Hepatocyte (in vitro differentiated cells): ENCODE measurements at regions not wholly inside any gene's neighbourhood (a gene's known extent, or its start where the extent isn't known, plus 50 kb on each side); places are given as distances from the start of the nearest gene placed in this dataset.
"Not testable (repeated sequence)": the region's sequence is repeated elsewhere in the genome, so short reads cannot be mapped to it uniquely, and the experiment has no call there.

Experiments used
- EZH2 ChIP-seq: fragments of 200-600 bp; sonication (generic); IDR thresholded peaks from 2 replicates; pipeline ENCODE4 v1.6.1; 2016; ENCODE audit warnings: antibody characterized with exemption, mild to moderate bottlenecking, borderline replicate concordance
- EZH2phosphoT487 ChIP-seq: fragments of 200-600 bp; sonication (generic); IDR thresholded peaks from one replicate; pipeline ENCODE4 v1.6.1; 2018; ENCODE audit warnings: antibody characterized with exemption, mild to moderate bottlenecking, low read depth, moderate library complexity; ENCODE audit not compliant: unreplicated experiment, severe bottlenecking
- TF ChIP-seq, protein P1 (sequence below): fragments of 200-600 bp; sonication (generic); IDR thresholded peaks from 2 replicates; pipeline ENCODE4 v1.5.1; 2016; ENCODE audit warnings: antibody characterized with exemption, mild to moderate bottlenecking; ENCODE audit not compliant: poor library complexity

DNA sequence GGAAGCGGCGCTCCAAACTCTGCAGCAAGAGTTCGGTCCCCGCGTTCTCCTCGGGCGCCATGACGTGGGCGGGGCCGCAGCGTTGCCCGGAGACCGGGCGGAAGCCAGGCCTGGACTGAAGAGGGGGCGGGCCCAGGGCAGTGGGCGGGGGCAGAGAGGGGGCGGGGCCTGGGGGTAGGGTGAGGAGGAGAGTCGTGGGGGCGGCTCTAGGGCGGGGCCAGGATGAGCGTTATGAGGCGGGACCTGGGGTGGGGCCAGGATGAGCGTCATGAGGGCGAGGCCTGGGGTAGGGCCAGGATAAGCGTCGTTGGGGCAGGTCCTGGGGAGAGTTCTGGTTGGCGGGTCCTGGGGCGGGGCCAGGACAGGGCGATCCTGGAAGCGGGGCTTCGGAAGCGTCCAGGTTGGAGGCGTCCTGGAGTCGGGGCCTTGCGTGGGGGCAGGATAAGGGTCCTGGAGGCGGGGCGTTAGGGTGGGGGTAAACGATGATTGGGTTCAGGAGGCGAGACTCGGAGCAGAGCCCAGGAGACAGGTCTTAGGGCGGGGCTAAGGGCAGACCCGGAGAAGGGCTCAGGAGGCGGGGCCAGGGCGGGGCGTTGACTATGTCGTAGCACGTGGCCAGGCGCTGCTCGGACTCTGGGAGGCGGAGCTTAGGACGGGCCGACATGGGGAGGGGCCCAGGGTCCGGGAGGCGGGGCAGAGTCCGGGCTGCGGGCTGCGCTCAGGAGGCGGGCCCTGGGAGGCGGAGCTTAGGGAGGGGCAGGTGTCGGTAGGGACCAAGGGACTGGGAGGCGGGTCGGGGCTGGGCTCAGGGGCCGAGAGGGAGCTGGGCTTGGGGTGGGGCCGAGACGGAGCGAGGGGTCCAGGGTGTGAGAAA, 131.1 kb upstream of the ALDH3B2 start:
- TF ChIP-seq, protein P1, sequence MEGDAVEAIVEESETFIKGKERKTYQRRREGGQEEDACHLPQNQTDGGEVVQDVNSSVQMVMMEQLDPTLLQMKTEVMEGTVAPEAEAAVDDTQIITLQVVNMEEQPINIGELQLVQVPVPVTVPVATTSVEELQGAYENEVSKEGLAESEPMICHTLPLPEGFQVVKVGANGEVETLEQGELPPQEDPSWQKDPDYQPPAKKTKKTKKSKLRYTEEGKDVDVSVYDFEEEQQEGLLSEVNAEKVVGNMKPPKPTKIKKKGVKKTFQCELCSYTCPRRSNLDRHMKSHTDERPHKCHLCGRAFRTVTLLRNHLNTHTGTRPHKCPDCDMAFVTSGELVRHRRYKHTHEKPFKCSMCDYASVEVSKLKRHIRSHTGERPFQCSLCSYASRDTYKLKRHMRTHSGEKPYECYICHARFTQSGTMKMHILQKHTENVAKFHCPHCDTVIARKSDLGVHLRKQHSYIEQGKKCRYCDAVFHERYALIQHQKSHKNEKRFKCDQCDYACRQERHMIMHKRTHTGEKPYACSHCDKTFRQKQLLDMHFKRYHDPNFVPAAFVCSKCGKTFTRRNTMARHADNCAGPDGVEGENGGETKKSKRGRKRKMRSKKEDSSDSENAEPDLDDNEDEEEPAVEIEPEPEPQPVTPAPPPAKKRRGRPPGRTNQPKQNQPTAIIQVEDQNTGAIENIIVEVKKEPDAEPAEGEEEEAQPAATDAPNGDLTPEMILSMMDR, result not testable (repeated sequence)
- TF ChIP-seq EZH2, EZH2phosphoT487: not testable (repeated sequence)
